Spleen (tissue), 7 donors: ENCODE measurements at regions not wholly inside any gene's neighbourhood (a gene's known extent, or its start where the extent isn't known, plus 50 kb on each side); places are given as distances from the start of the nearest gene placed in this dataset.

Experiments used
- POLR2A ChIP-seq, 3 donors: fragments of 450-650 bp; IDR thresholded peaks; one replicate each; pipeline ENCODE4 v1.5.1; 2017; ENCODE audit warnings: antibody characterized with exemption in 3 of 3, mild to moderate bottlenecking in 1 of 3
- POLR2AphosphoS5 ChIP-seq, 3 donors: sonication (generic); formaldehyde crosslinking; IDR thresholded peaks; one replicate each; pipeline ENCODE4 v1.5.1; 2017; ENCODE audit warnings: antibody characterized with exemption in 3 of 3
- TF ChIP-seq, protein P1 (sequence below), 11 experiments: fragments of 200-600 bp in 7 of 11; fragments of 450-650 bp in 4 of 11; sonication (generic) in 4 of 11; IDR thresholded peaks in 8 of 11; conservative IDR thresholded peaks in 3 of 11; 1 replicate in 7 of 11; 2 replicates in 4 of 11; pipeline versions ENCODE4 v1.4.0 to v1.8.0; 2016 to 2021; ENCODE audit warnings: antibody characterized with exemption in 11 of 11, inconsistent platforms in 4 of 11, mild to moderate bottlenecking in 1 of 11
- donor health status: DM: no; HTN: no; CAD: no; lungs with moderate emphysema.
- donor health status: DM: no; HTN: no; CAD: no.
- donor health status: DM: no; HTN: no; CAD: no.

GRCh38 chr3:25029820-25030219 lies 398.2 kb upstream of the RARB start:
- TF ChIP-seq, protein P1, sequence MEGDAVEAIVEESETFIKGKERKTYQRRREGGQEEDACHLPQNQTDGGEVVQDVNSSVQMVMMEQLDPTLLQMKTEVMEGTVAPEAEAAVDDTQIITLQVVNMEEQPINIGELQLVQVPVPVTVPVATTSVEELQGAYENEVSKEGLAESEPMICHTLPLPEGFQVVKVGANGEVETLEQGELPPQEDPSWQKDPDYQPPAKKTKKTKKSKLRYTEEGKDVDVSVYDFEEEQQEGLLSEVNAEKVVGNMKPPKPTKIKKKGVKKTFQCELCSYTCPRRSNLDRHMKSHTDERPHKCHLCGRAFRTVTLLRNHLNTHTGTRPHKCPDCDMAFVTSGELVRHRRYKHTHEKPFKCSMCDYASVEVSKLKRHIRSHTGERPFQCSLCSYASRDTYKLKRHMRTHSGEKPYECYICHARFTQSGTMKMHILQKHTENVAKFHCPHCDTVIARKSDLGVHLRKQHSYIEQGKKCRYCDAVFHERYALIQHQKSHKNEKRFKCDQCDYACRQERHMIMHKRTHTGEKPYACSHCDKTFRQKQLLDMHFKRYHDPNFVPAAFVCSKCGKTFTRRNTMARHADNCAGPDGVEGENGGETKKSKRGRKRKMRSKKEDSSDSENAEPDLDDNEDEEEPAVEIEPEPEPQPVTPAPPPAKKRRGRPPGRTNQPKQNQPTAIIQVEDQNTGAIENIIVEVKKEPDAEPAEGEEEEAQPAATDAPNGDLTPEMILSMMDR (IDR thresholded peaks at IDR 0.05 in 8 of 11, conservative IDR thresholded peaks at IDR 0.05 in 3 of 11) = no peak
- TF ChIP-seq POLR2A (IDR thresholded peaks at IDR 0.05) (no peak), POLR2AphosphoS5 (IDR thresholded peaks at IDR 0.05) (no peak)
